NT2/D1 (cell line): ENCODE measurements at regions not wholly inside any gene's neighbourhood (a gene's known extent, or its start where the extent isn't known, plus 50 kb on each side); places are given as distances from the start of the nearest gene placed in this dataset.

Experiments used
- SUZ12 ChIP-seq: IDR thresholded peaks from 2 replicates; pipeline ENCODE4 v1.6.1; 2011; ENCODE audit not compliant: insufficient read length, insufficient read depth; ENCODE audit errors: extremely low read depth
- YY1 ChIP-seq: IDR thresholded peaks from 2 replicates; pipeline ENCODE4 v1.6.1; 2011; ENCODE audit not compliant: insufficient read length, insufficient read depth

DNA sequence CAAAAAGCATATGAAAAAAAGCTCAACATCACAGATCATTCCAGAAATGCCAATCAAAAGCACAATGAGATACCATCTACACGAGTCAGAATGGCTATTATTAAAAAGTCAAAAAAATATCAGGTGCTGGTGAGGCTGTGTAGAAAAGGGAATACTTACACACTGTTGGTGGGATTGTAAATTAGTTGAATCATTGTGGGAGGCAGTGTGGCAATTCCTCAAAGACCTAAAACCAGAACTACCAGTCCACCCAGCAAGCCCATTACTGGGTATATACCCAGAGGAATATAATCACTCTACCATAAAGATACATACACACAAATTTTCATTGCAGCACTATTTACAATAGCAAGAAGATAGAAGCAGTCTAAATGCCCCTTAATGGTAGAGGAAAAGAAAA, 529.9 kb downstream of the SLITRK1 start:
- no peak for TF ChIP-seq SUZ12
- no peak for TF ChIP-seq YY1
